ENCODE measurements at regions not wholly inside any gene's neighbourhood (a gene's known extent, or its start where the extent isn't known, plus 50 kb on each side); places are given as distances from the start of the nearest gene placed in this dataset.

GRCh38 chr2:4947911-4948310 is 744.3 kb upstream of the SOX11 start:
- TF ChIP-seq CTCF (IDR thresholded peaks at IDR 0.05; ENCODE audit: insufficient read depth, missing control alignments): no peak
- FAIRE-seq: peak; percentile 98
- no peak for DNase-seq (ENCODE audit: insufficient read length, low spot score)

GRCh38 chr2:4951368-4951767 is 740.8 kb upstream of the SOX11 start:
- DNase-seq (ENCODE audit: insufficient read length, low spot score) (no peak), FAIRE-seq (no peak)
- TF ChIP-seq CTCF (IDR thresholded peaks at IDR 0.05; ENCODE audit: insufficient read depth, missing control alignments): no peak

GRCh38 chr2:4959219-4959618 is 733.0 kb upstream of the SOX11 start:
- DNase-seq (ENCODE audit: insufficient read length, low spot score) (no peak), FAIRE-seq (no peak)
- no peak for TF ChIP-seq CTCF (IDR thresholded peaks at IDR 0.05; ENCODE audit: insufficient read depth, missing control alignments)

GRCh38 chr2:4962419-4962818 is 729.8 kb upstream of the SOX11 start:
- DNase-seq (ENCODE audit: insufficient read length, low spot score) (no peak), FAIRE-seq (no peak)
- TF ChIP-seq CTCF (IDR thresholded peaks at IDR 0.05; ENCODE audit: insufficient read depth, missing control alignments): no peak

- no peak for TF ChIP-seq CTCF (IDR thresholded peaks at IDR 0.05; ENCODE audit: insufficient read depth, missing control alignments)
- DNase-seq (ENCODE audit: insufficient read length, low spot score) (no peak), FAIRE-seq (no peak)
Observed at GRCh38 chr2:4963106-4963505, 729.1 kb upstream of the SOX11 start.

- FAIRE-seq: no peak
- DNase-seq (ENCODE audit: insufficient read length, low spot score): no peak
- no peak for TF ChIP-seq CTCF (IDR thresholded peaks at IDR 0.05; ENCODE audit: insufficient read depth, missing control alignments)
Observed at GRCh38 chr2:4964001-4964540, 728.1 kb upstream of the SOX11 start.

- DNase-seq (ENCODE audit: insufficient read length, low spot score) (no peak), FAIRE-seq (no peak)
- TF ChIP-seq CTCF (IDR thresholded peaks at IDR 0.05; ENCODE audit: insufficient read depth, missing control alignments): no peak
Observed at GRCh38 chr2:4964579-4964978, 727.6 kb upstream of the SOX11 start.

Data from D721Med (cell line).